ENCODE measurements at regions not wholly inside any gene's neighbourhood (a gene's known extent, or its start where the extent isn't known, plus 50 kb on each side); places are given as distances from the start of the nearest gene placed in this dataset.

- Histone ChIP-seq H3K9me3 (replicated peaks; ENCODE audit: control insufficient read depth, insufficient read depth, low read depth, low read length) (no peaks in the 10 kb centered on the region), H3K9ac (ENCODE audit: insufficient read depth in 1 of 2, low read depth in 2 of 2, low read length in 2 of 2) (no peak overlapping the region), H3K4me2 (ENCODE audit: insufficient read depth, low read length) (no peak overlapping the region), H3K4me3 (no peak overlapping the region), H3K27me3 (ENCODE audit: control insufficient read depth in 2 of 2, insufficient read depth in 2 of 2, low read length in 2 of 2) (no peaks in the 10 kb centered on the region), H2AFZ (ENCODE audit: low read depth, low read length) (no peak overlapping the region), H3K79me2 (ENCODE audit: control insufficient read depth, insufficient read depth, low read length) (no peaks in the 10 kb centered on the region), H3K36me3 (ENCODE audit: control insufficient read depth, insufficient read depth, low read length) (no peaks in the 10 kb centered on the region), H3K4me1 (replicated peaks in 1 of 2; ENCODE audit: control insufficient read depth in 2 of 2, insufficient read depth in 2 of 2, low read length in 2 of 2) (no peaks in the 10 kb centered on the region), H3K9me1 (ENCODE audit: control insufficient read depth, insufficient read depth, low read length) (no peaks in the 10 kb centered on the region), H3K27ac (ENCODE audit: extremely low read depth, low read depth, low read length) (no peak overlapping the region), H4K20me1 (replicated peaks; ENCODE audit: control insufficient read depth, insufficient read depth, low read length) (no peaks in the 10 kb centered on the region)
- WGBS (ENCODE audit: insufficient coverage, low coverage, missing lambda C conversion rate), result 0% methylated on average over 4 of the region's 4 CpGs
- no peak for TF ChIP-seq ZBTB49 (CRISPR knock-in tag; IDR thresholded peaks at IDR 0.05; ENCODE audit: borderline replicate concordance)
- no peak for TF ChIP-seq KAT2B (IDR thresholded peaks at IDR 0.05; ENCODE audit: low read depth, low read length)
- no peak for TF ChIP-seq ZSCAN29 (IDR thresholded peaks at IDR 0.05)
- TF ChIP-seq ZNF586 (CRISPR knock-in tag; conservative IDR thresholded peaks at IDR 0.05), result no peak
- no peak for TF ChIP-seq CHD7 (IDR thresholded peaks at IDR 0.05; ENCODE audit: low read depth, low read length)
- TF ChIP-seq MED1 (CRISPR knock-in tag; IDR thresholded peaks at IDR 0.05; ENCODE audit: borderline replicate concordance), result no peak
- no peak for TF ChIP-seq PYGO2 (tag; IDR thresholded peaks at IDR 0.05)
- TF ChIP-seq ZNF232 (CRISPR knock-in tag; IDR thresholded peaks at IDR 0.05), result no peak
- TF ChIP-seq ATF7 (IDR thresholded peaks at IDR 0.05), result no peak
- no peak for TF ChIP-seq ARNT (IDR thresholded peaks at IDR 0.05)
- intact Hi-C loops (cut with micrococcal nuclease), result no loop called here
- ChIA-PET CTCF (ENCODE audit: low intra/inter-chr PET ratio) (no interaction called here), POLR2A (no interaction called here)
- no peak for ATAC-seq
- no TSS peak for BruUV-seq (replicated peaks)
- FAIRE-seq, result no peak
- no peak for DNase-seq (ENCODE audit: extremely low read depth in 1 of 4, low spot score in 3 of 4)
- in situ Hi-C loops (cut with MboI), result no loop called here
Measured at GRCh38 chr1:239815074-239815473, 276.6 kb upstream of the FMN2 start.

Measured in K562 (cell line).